B cell (primary cell): ENCODE measurements at regions not wholly inside any gene's neighbourhood (a gene's known extent, or its start where the extent isn't known, plus 50 kb on each side); places are given as distances from the start of the nearest gene placed in this dataset.
"Not testable (repeated sequence)": the region's sequence is repeated elsewhere in the genome, so short reads cannot be mapped to it uniquely, and the experiment has no call there.

Experiments used
- EZH2 ChIP-seq: IDR thresholded peaks from 2 replicates; pipeline ENCODE4 v1.6.1; 2012; ENCODE audit warnings: borderline replicate concordance, low read depth, mild to moderate bottlenecking, moderate library complexity, low read length; ENCODE audit not compliant: insufficient read depth, poor library complexity, severe bottlenecking
- TF ChIP-seq, protein P1 (sequence below): fragments of 200-600 bp; IDR thresholded peaks from one replicate; pipeline ENCODE4 v1.8.0; 2022; ENCODE audit warnings: antibody characterized with exemption, mild to moderate bottlenecking

DNA sequence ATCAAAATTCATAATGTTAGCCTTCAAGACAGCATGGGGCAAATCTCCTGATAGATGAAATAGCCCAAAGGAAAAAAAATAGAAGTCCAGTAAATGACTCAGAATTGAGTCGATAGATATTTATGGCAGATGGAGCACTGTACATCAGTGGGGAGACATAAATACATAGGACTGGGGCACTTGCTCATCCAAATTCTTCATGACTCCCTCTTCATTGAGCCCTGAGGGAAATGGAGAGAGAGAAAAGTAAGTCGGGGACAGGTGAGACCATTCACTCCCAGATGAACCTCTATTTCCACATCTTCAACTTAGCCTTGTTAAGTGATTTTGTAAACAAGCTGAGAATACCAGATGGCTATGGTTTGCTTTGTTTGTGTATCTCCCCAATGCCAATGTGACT lies 59.8 kb downstream of the SPATA31A6 start:
- TF ChIP-seq, protein P1, sequence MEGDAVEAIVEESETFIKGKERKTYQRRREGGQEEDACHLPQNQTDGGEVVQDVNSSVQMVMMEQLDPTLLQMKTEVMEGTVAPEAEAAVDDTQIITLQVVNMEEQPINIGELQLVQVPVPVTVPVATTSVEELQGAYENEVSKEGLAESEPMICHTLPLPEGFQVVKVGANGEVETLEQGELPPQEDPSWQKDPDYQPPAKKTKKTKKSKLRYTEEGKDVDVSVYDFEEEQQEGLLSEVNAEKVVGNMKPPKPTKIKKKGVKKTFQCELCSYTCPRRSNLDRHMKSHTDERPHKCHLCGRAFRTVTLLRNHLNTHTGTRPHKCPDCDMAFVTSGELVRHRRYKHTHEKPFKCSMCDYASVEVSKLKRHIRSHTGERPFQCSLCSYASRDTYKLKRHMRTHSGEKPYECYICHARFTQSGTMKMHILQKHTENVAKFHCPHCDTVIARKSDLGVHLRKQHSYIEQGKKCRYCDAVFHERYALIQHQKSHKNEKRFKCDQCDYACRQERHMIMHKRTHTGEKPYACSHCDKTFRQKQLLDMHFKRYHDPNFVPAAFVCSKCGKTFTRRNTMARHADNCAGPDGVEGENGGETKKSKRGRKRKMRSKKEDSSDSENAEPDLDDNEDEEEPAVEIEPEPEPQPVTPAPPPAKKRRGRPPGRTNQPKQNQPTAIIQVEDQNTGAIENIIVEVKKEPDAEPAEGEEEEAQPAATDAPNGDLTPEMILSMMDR, result not testable (repeated sequence)
- TF ChIP-seq EZH2, result not testable (repeated sequence)
